HUES6 (cell line): ENCODE measurements at regions not wholly inside any gene's neighbourhood (a gene's known extent, or its start where the extent isn't known, plus 50 kb on each side); places are given as distances from the start of the nearest gene placed in this dataset.

Experiments
- H3K27ac ChIP-seq: 2 replicates; pipeline ENCODE4 v1.7.0; 2013; ENCODE audit warnings: low read depth, mild to moderate bottlenecking, low read length, inconsistent platforms
- H3K27me3 ChIP-seq: 2 replicates; pipeline ENCODE4 v1.6.1; 2013; ENCODE audit warnings: low read length; ENCODE audit not compliant: control insufficient read depth, insufficient read depth
- H3K36me3 ChIP-seq: 2 replicates; pipeline ENCODE4 v1.6.1; 2013; ENCODE audit warnings: low read length; ENCODE audit not compliant: control insufficient read depth, insufficient read depth
- H3K4me1 ChIP-seq: 2 replicates; pipeline ENCODE4 v1.6.1; 2013; ENCODE audit warnings: low read length; ENCODE audit not compliant: control insufficient read depth, insufficient read depth
- H3K4me3 ChIP-seq: 2 replicates; pipeline ENCODE4 v1.5.1; 2013; ENCODE audit warnings: low read depth, low read length
- H3K9ac ChIP-seq: one replicate; pipeline ENCODE4 v1.6.1; 2013; ENCODE audit warnings: mild to moderate bottlenecking, low read length
- H3K9me3 ChIP-seq: 2 replicates; pipeline ENCODE4 v1.6.1; 2013; ENCODE audit warnings: low read depth, low read length; ENCODE audit not compliant: control insufficient read depth, insufficient read depth

GRCh38 chr14:98037831-98038230 lies 1234.2 kb downstream of the BCL11B start:
- H3K9me3 ChIP-seq = no peaks in the 10 kb centered on the region
- H3K27ac ChIP-seq = no peak overlapping the region
- H3K4me1 ChIP-seq = no peaks in the 10 kb centered on the region
- H3K9ac ChIP-seq = no peak overlapping the region
- H3K4me3 ChIP-seq = no peak overlapping the region
- H3K27me3 ChIP-seq = no peaks in the 10 kb centered on the region
- H3K36me3 ChIP-seq = no peaks in the 10 kb centered on the region

DNA sequence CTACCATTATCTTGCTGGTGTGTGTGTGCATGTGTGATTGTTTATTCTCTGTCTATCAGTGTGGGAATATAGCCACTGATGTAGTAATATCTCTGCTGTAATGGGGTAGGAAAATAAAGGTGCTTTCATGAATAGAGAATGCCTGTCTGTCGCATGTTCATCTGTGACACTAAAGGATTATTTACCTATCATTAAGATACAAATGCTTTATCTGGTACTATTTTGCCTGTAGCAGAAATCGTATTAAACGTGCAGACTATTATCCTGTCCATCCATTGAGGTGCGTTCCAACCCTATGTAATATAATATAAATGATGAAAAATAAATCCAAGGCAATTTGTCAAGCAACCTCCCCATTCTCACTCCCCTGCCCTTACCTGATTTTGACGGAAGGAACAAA lies 1215.1 kb downstream of the BCL11B start:
- Histone ChIP-seq H3K4me3 (no peak overlapping the region), H3K36me3 (no peaks in the 10 kb centered on the region), H3K27ac (no peak overlapping the region), H3K9me3 (no peaks in the 10 kb centered on the region), H3K27me3 (no peaks in the 10 kb centered on the region), H3K4me1 (no peaks in the 10 kb centered on the region), H3K9ac (no peak overlapping the region)

- H3K27me3 ChIP-seq = no peaks in the 10 kb centered on the region
- no peak overlapping the region for H3K27ac ChIP-seq
- no peak overlapping the region for H3K9ac ChIP-seq
Measured at GRCh38 chr14:98059106-98059505, 1212.9 kb downstream of the BCL11B start.

DNA sequence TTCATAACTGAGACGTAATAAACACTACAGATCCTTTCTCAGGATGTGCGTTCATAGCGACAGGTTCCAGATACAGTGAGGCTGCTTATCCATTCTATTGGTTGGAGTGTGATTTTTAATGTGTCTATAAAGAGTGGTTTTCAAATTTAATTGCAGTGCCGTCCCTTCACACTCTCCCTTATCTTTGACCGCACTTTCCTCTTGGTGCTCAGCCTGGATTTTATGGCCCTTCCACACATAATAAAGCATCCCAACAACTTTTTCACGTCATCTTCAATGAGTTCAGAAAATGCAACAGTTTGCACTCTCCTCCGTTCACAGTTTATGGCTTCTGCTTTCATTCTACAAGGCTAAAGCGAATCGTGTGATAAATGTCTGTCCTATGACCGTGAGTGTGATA lies 1209.9 kb downstream of the BCL11B start:
- H3K36me3 ChIP-seq = no peaks in the 10 kb centered on the region
- H3K27me3 ChIP-seq = no peaks in the 10 kb centered on the region
- H3K4me1 ChIP-seq = no peaks in the 10 kb centered on the region
- H3K4me3 ChIP-seq = no peak overlapping the region
- no peaks in the 10 kb centered on the region for H3K9me3 ChIP-seq
- no peak overlapping the region for H3K27ac ChIP-seq
- no peak overlapping the region for H3K9ac ChIP-seq

More at GRCh38 chr14:98059106-98059505, 1212.9 kb downstream of the BCL11B start:
- Histone ChIP-seq H3K9me3 (no peaks in the 10 kb centered on the region), H3K4me1 (no peaks in the 10 kb centered on the region), H3K4me3 (no peak overlapping the region), H3K36me3 (no peaks in the 10 kb centered on the region)

GRCh38 chr14:98069712-98070171 lies 1202.3 kb downstream of the BCL11B start:
- no peak overlapping the region for H3K9ac ChIP-seq
- no peak overlapping the region for H3K27ac ChIP-seq
- H3K9me3 ChIP-seq = 0 out of 2 replicates have a peak, but pooled peaks cover 5% of the 10 kb centered on the region
- peaks cover 10% of the 10 kb centered on the region for H3K4me1 ChIP-seq
- H3K27me3 ChIP-seq = no peaks in the 10 kb centered on the region
- no peaks in the 10 kb centered on the region for H3K36me3 ChIP-seq
- no peak overlapping the region for H3K4me3 ChIP-seq

DNA sequence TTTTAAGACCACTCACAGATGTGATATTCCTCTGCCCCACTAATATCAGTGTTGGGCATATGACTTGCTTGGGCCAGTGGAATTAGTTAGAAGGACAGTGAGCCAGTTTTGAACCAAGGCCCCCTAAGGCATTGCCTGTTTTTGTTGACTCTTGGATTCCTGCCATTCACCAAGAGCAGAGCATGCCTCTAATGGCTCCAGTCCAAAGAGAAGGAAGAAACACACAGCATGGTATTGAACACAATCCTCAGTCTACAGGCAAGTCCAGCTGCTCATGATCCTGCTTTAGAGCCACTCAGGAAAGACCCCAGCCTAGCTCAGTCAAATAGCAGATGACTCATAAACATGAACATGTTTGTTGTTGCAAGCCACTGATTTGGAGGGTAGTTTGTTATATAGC lies 1201.5 kb downstream of the BCL11B start:
- no peaks in the 10 kb centered on the region for H3K27me3 ChIP-seq
- 0 out of 2 replicates have a peak, but pooled peaks cover 5% of the 10 kb centered on the region for H3K9me3 ChIP-seq
- H3K27ac ChIP-seq = no peak overlapping the region
- H3K4me1 ChIP-seq = peaks cover 10% of the 10 kb centered on the region
- H3K36me3 ChIP-seq = no peaks in the 10 kb centered on the region
- no peak overlapping the region for H3K9ac ChIP-seq
- H3K4me3 ChIP-seq = no peak overlapping the region

- H3K4me1 ChIP-seq = peaks cover 10% of the 10 kb centered on the region
- H3K27me3 ChIP-seq = no peaks in the 10 kb centered on the region
- no peak overlapping the region for H3K9ac ChIP-seq
- no peaks in the 10 kb centered on the region for H3K36me3 ChIP-seq
- no peak overlapping the region for H3K4me3 ChIP-seq
- no peak overlapping the region for H3K27ac ChIP-seq
- 0 out of 2 replicates have a peak, but pooled peaks cover 5% of the 10 kb centered on the region for H3K9me3 ChIP-seq
Measured at GRCh38 chr14:98074111-98074510, 1197.9 kb downstream of the BCL11B start.

DNA sequence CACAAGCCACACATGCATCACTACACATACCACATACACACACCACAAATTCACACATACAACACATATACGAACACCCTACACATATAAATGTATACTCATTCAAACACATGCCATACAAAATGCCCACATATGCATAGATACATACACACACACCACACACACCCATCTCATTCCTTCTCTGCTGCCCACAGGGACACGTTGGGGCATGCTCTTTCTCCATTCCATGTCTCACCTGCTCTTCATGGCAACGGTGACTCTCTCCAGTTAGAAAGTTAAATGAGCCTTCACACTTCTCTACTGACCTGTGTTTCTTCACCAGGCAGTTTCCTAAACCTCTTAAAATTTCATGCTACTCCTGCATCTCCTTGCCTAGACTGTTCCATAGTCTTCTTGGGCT lies 1194.8 kb downstream of the BCL11B start:
- H3K27me3 ChIP-seq = no peaks in the 10 kb centered on the region
- no peaks in the 10 kb centered on the region for H3K36me3 ChIP-seq
- H3K4me1 ChIP-seq = no peaks in the 10 kb centered on the region
- H3K27ac ChIP-seq = no peak overlapping the region
- no peak overlapping the region for H3K4me3 ChIP-seq
- H3K9ac ChIP-seq = no peak overlapping the region
- no peaks in the 10 kb centered on the region for H3K9me3 ChIP-seq

DNA sequence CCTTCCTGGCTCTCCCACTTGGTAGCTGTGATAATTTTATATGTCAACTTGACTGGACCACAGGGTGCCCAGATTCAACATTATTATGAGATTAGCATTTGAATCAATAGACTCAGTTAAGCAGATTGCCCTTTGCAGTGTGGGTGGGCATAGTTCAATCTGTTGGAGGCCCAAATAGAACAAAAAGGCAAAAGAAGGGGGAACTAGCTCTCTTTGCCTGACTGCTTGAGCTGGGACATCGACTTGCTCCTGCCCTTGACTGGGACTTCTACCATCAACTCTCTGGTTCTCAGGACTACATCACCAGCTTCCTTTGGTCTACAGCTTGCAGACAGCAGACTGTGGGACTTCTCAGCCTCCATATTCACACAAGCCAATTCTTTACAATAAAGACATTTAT lies 1189.2 kb downstream of the BCL11B start:
- Histone ChIP-seq H3K9me3 (0 out of 2 replicates have a peak, but pooled peaks cover 2% of the 10 kb centered on the region), H3K36me3 (no peaks in the 10 kb centered on the region), H3K4me3 (no peak overlapping the region), H3K9ac (no peak overlapping the region), H3K27ac (no peak overlapping the region), H3K4me1 (no peaks in the 10 kb centered on the region), H3K27me3 (no peaks in the 10 kb centered on the region)

DNA sequence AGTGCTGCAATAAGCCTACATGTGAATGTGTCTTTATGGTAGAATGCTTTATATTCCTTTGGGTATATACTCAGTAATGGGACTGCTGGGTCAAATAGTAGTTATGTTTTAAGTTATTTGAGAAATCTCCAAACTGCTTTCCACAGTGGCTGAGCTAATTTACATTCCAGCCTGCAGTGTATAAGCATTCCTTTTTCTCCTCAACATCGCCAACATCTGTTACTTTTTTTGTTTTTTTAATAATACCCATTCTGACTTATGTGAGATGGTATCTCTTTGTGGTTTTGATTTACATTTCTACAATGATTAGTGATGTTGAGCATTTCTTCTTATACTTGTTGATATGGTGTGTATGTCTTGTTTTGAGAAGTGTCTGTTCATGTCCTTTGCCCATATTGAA lies 1186.2 kb downstream of the BCL11B start:
- H3K9ac ChIP-seq = no peak overlapping the region
- no peaks in the 10 kb centered on the region for H3K36me3 ChIP-seq
- no peaks in the 10 kb centered on the region for H3K27me3 ChIP-seq
- H3K9me3 ChIP-seq = 0 out of 2 replicates have a peak, but pooled peaks cover 2% of the 10 kb centered on the region
- H3K4me3 ChIP-seq = no peak overlapping the region
- no peaks in the 10 kb centered on the region for H3K4me1 ChIP-seq
- no peak overlapping the region for H3K27ac ChIP-seq

DNA sequence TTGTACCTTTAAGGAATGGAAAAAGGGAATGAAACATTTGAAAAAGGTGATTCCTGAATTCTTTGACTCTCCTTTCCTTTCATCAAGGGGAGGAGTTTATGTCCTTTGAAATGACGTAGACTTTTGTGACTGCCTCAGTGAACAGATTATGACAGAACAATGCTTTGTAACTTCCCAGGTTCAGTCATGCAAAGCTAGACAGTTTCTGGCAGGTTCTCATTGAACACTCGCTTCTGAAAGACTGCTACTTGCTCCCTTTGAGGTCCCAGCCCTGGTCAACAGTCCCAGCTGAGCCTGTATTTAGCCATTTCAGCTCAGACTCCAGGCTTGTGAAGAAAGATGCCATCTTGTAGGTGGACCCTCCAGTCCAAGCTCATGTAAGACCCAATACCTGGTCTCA lies 1178.9 kb downstream of the BCL11B start:
- H3K9ac ChIP-seq = no peak overlapping the region
- no peaks in the 10 kb centered on the region for H3K36me3 ChIP-seq
- H3K27ac ChIP-seq = no peak overlapping the region
- no peaks in the 10 kb centered on the region for H3K9me3 ChIP-seq
- H3K4me3 ChIP-seq = no peak overlapping the region
- H3K27me3 ChIP-seq = no peaks in the 10 kb centered on the region
- H3K4me1 ChIP-seq = no peaks in the 10 kb centered on the region

DNA sequence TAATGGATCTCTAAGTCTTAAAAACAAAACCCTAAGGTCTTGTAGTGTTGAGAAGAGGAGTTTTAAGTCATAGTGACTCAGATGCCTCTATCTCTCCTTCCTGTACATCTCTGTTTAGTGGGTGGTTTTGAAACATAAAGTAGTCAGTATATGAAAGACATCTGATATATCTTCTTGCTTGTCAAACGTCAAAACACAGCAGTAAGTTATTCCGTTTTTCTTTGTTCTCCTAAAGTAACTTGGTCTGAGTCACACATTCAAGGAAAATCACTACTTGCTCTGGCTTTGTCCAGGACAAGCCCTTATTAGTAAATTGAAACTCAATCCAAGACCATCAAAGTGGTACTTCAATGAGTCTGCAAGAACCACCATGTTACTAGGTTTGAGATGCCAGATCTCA lies 1172.5 kb downstream of the BCL11B start:
- no peak overlapping the region for H3K27ac ChIP-seq
- H3K4me3 ChIP-seq = no peak overlapping the region
- no peak overlapping the region for H3K9ac ChIP-seq
- no peaks in the 10 kb centered on the region for H3K4me1 ChIP-seq
- no peaks in the 10 kb centered on the region for H3K36me3 ChIP-seq
- peaks cover 2% of the 10 kb centered on the region; the same call in 1 of the 2 replicates for H3K27me3 ChIP-seq
- no peaks in the 10 kb centered on the region for H3K9me3 ChIP-seq
